Astrocyte (in vitro differentiated cells and primary cell): ENCODE measurements at regions not wholly inside any gene's neighbourhood (a gene's known extent, or its start where the extent isn't known, plus 50 kb on each side); places are given as distances from the start of the nearest gene placed in this dataset.

Experiments used
- CTCF ChIP-seq: IDR thresholded peaks from 2 replicates; pipeline ENCODE4 v1.5.1; 2011; ENCODE audit warnings: low read depth, mild to moderate bottlenecking, inconsistent platforms, low read length, moderate library complexity; ENCODE audit not compliant: insufficient read depth
- EZH2 ChIP-seq: IDR thresholded peaks from 2 replicates; pipeline ENCODE4 v1.6.1; 2012; ENCODE audit warnings: mild to moderate bottlenecking, low read length, inconsistent platforms; ENCODE audit not compliant: insufficient read depth

GRCh38 chr14:85315733-85316290 is 214.1 kb upstream of the FLRT2 start:
- TF ChIP-seq CTCF, result no peak
- no peak for TF ChIP-seq EZH2
